Endothelial cell of umbilical vein (primary cell): ENCODE measurements at regions not wholly inside any gene's neighbourhood (a gene's known extent, or its start where the extent isn't known, plus 50 kb on each side); places are given as distances from the start of the nearest gene placed in this dataset.

Source experiments
- BruUV-seq: library from RNA; stranded (reverse); fragments of 400-500 nt; replicated peaks from 2 replicates; lab custom pipeline; 2021; lab: Mats Ljungman, UMichigan
- CTCF ChIA-PET: fragments of 300-600, 350-600 bp; sonication (Branson Sonifier 250); formaldehyde crosslinking; loops from one replicate; lab custom pipeline; 2021; ENCODE audit warnings: antibody characterized with exemption, inconsistent platforms; lab: Charles Lee
- POLR2A ChIA-PET: fragments of 300-600, 350-600 bp; sonication (Branson Sonifier 250); formaldehyde crosslinking; loops from one replicate; lab custom pipeline; 2021; ENCODE audit warnings: antibody characterized with exemption, inconsistent platforms; lab: Charles Lee
- DNase-seq: peaks from one replicate; pipeline ENCODE4 v3.0.0-alpha.2; 2011; ENCODE audit warnings: low read depth, low spot score
- FAIRE-seq: peaks from 2 replicates; lab custom pipeline; 2011; peaks lifted over from hg19 to GRCh38; lab: Jason Lieb, UNC
- H2AFZ ChIP-seq: 2 replicates; pipeline ENCODE4 v1.6.0; 2012; ENCODE audit warnings: low read depth, low read length, control low read depth, inconsistent platforms
- H3K27ac ChIP-seq: 2 replicates; pipeline ENCODE4 v1.5.1; 2011; ENCODE audit warnings: low read depth, mild to moderate bottlenecking, control low read depth, low read length, moderate library complexity; ENCODE audit not compliant: insufficient read depth
- H3K27me3 ChIP-seq, 2 experiments: 2 replicates each; pipeline versions ENCODE4 v1.6.0 to v1.6.1; 2011; ENCODE audit warnings: low read length in 2 of 2, mixed read lengths in 1 of 2; ENCODE audit not compliant: control insufficient read depth in 2 of 2, insufficient read depth in 2 of 2
- H3K36me3 ChIP-seq, 2 experiments: 2 replicates in 1 of 2; 3 replicates in 1 of 2; pipeline ENCODE4 v1.5.1; 2011; ENCODE audit warnings: low read length in 2 of 2, mild to moderate bottlenecking in 1 of 2, moderate library complexity in 1 of 2; ENCODE audit not compliant: control insufficient read depth in 2 of 2, insufficient read depth in 2 of 2; ENCODE audit errors: extremely low read depth in 1 of 2
- H3K4me1 ChIP-seq: 3 replicates; pipeline ENCODE4 v1.5.1; 2011; ENCODE audit warnings: mild to moderate bottlenecking, low read length; ENCODE audit not compliant: control insufficient read depth, insufficient read depth; ENCODE audit errors: extremely low read depth
- H3K4me2 ChIP-seq: 2 replicates; pipeline ENCODE4 v1.6.1; 2011; ENCODE audit warnings: low read length, control low read depth, mixed read lengths; ENCODE audit not compliant: insufficient read depth
- H3K4me3 ChIP-seq, 3 experiments: fragments of 200-600 bp in 1 of 3; sonication (generic), shearing (Covaris generic) in 1 of 3; replicated peaks in 1 of 3; 2 replicates each; pipeline ENCODE4 v1.5.1; 2011 to 2016; ENCODE audit warnings: control low read depth in 3 of 3, low read length in 3 of 3, mild to moderate bottlenecking in 2 of 3, inconsistent platforms in 1 of 3, low read depth in 1 of 3, moderate library complexity in 1 of 3; ENCODE audit not compliant: insufficient read depth in 1 of 3
- H3K79me2 ChIP-seq: 2 replicates; pipeline ENCODE4 v1.6.0; 2012; ENCODE audit warnings: low read length, inconsistent platforms; ENCODE audit not compliant: control insufficient read depth, insufficient read depth
- H3K9ac ChIP-seq: replicated peaks from 2 replicates; pipeline ENCODE3; 2011; ENCODE audit warnings: low read length, control low read depth; ENCODE audit not compliant: insufficient read depth; ENCODE audit errors: extremely low read depth
- H3K9me1 ChIP-seq: replicated peaks from 3 replicates; pipeline ENCODE4 v1.6.0; 2011; ENCODE audit warnings: mild to moderate bottlenecking, low read length; ENCODE audit not compliant: control insufficient read depth, insufficient read depth; ENCODE audit errors: extremely low read depth
- H3K9me3 ChIP-seq: replicated peaks from 2 replicates; pipeline ENCODE4 v1.5.1; 2012; ENCODE audit warnings: low read length, inconsistent platforms; ENCODE audit not compliant: control insufficient read depth, insufficient read depth
- H4K20me1 ChIP-seq: replicated peaks from 2 replicates; pipeline ENCODE3; 2011; ENCODE audit warnings: mild to moderate bottlenecking, low read length; ENCODE audit not compliant: control insufficient read depth, insufficient read depth; ENCODE audit errors: extremely low read depth
- CTCF ChIP-seq, 2 donors: IDR thresholded peaks; 1 replicate in 1 of 2; 2 replicates in 1 of 2; pipeline ENCODE4 v1.5.1; 2011; ENCODE audit warnings: low read length in 2 of 2, mild to moderate bottlenecking in 2 of 2, moderate library complexity in 2 of 2, control low read depth in 1 of 2, inconsistent platforms in 1 of 2, low read depth in 1 of 2; ENCODE audit not compliant: insufficient read depth in 1 of 2; ENCODE audit errors: extremely low read depth in 1 of 2
- EZH2 ChIP-seq: IDR thresholded peaks from 2 replicates; pipeline ENCODE4 v1.6.1; 2012; ENCODE audit warnings: borderline replicate concordance, low read depth, mild to moderate bottlenecking, moderate library complexity, low read length, inconsistent platforms; ENCODE audit not compliant: severe bottlenecking
- FOS ChIP-seq: IDR thresholded peaks from 2 replicates; pipeline ENCODE4 v1.6.1; 2011; ENCODE audit warnings: mild to moderate bottlenecking, low read length, moderate library complexity, borderline replicate concordance; ENCODE audit not compliant: insufficient read depth
- GATA2 ChIP-seq: IDR thresholded peaks from 2 replicates; pipeline ENCODE4 v1.7.0; 2011; ENCODE audit warnings: low read depth, mild to moderate bottlenecking, moderate library complexity, mixed read lengths, low read length; ENCODE audit not compliant: insufficient read length, insufficient read depth
- JUN ChIP-seq: IDR thresholded peaks from 2 replicates; pipeline ENCODE4 v1.6.1; 2011; ENCODE audit warnings: borderline replicate concordance, low read depth; ENCODE audit not compliant: insufficient read length, insufficient read depth
- MAX ChIP-seq: IDR thresholded peaks from 2 replicates; pipeline ENCODE4 v1.6.1; 2011; ENCODE audit not compliant: insufficient read depth, insufficient read length
- POLR2AphosphoS5 ChIP-seq: IDR thresholded peaks from 2 replicates; pipeline ENCODE4 v1.6.1; 2012; ENCODE audit warnings: low read depth, mild to moderate bottlenecking, control low read depth, low read length, moderate library complexity; ENCODE audit not compliant: insufficient read depth
- dilution Hi-C: fragments of 300-500 bp; cut with MboI; formaldehyde crosslinking; loops from one replicate; pipeline ENCODE4 v1.15.0; 2019; ENCODE audit warnings: low sequenced_read_pairs; ENCODE audit not compliant: extremely low pct_ligation_motif_present
- intact Hi-C: fragments of 100-400 bp; cut with micrococcal nuclease; formaldehyde crosslinking; loops from one replicate; pipeline ENCODE4 v1.10.0; 2022

DNA sequence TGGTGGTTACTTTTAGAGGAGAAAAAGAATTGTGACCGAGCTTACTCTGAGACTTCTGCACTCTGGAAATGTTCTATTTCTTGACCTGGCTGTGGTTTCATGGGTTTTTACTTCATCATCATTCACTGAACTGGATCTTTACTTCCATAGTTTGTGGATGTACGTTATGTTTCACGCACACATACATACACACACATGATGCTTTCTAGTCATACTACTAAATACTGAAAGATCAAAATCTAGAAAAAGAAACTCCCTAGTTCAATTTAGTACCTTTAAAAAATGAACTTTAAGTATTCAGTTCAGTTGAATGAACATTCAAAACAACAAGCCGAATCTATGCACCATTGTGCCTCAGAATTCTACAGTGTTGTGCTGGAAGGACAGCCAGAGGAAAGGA lies 65.0 kb downstream of the TEX35 start:
- H3K4me3 ChIP-seq: no peak overlapping the region
- H4K20me1 ChIP-seq: no peaks in the 10 kb centered on the region
- H3K9me3 ChIP-seq: no peaks in the 10 kb centered on the region
- dilution Hi-C loops (no loop called here), intact Hi-C loops (no loop called here)
- no peak overlapping the region for H3K27ac ChIP-seq
- no TSS peak for BruUV-seq
- peaks cover 5 to 9% of the 10 kb centered on the region in 2 experiments for H3K27me3 ChIP-seq
- H3K4me1 ChIP-seq: no peaks in the 10 kb centered on the region
- TF ChIP-seq GATA2 (no peak), CTCF (IDR thresholded peaks at IDR 0.05; ENCODE audit: extremely low read depth in 1 of 2, insufficient read depth in 1 of 2, low read depth in 1 of 2, low read length in 2 of 2) (no peak), JUN (no peak), EZH2 (no peak), FOS (no peak), POLR2AphosphoS5 (no peak), MAX (no peak)
- DNase-seq: no peak
- no peaks in the 10 kb centered on the region for H3K36me3 ChIP-seq
- H2AFZ ChIP-seq: no peak overlapping the region
- H3K9ac ChIP-seq: no peak overlapping the region
- H3K4me2 ChIP-seq: no peak overlapping the region
- ChIA-PET POLR2A (no interaction called here), CTCF (interaction anchor here (1.0 to 2.1 kb wide), 2 partner anchors 10 to 24 kb away, joined by 3 to 4 read pairs; no protein-coding TSS in a partner anchor)
- no peaks in the 10 kb centered on the region for H3K79me2 ChIP-seq
- no peak for FAIRE-seq
- H3K9me1 ChIP-seq: no peaks in the 10 kb centered on the region
